Testis (tissue), 2 donors: ENCODE measurements at regions not wholly inside any gene's neighbourhood (a gene's known extent, or its start where the extent isn't known, plus 50 kb on each side); places are given as distances from the start of the nearest gene placed in this dataset.

ENCODE experiments used
- POLR2A ChIP-seq: fragments of 450-650 bp; IDR thresholded peaks from one replicate; pipeline ENCODE4 v1.6.1; 2017; ENCODE audit warnings: antibody characterized with exemption, mild to moderate bottlenecking, moderate library complexity
- TF ChIP-seq, protein P1 (sequence below), 3 experiments: fragments of 450-650 bp in 2 of 3; fragments of 200-600 bp in 1 of 3; sonication (generic) in 1 of 3; IDR thresholded peaks; one replicate each; pipeline ENCODE4 v1.5.1; 2016 to 2019; ENCODE audit warnings: antibody characterized with exemption in 3 of 3, mild to moderate bottlenecking in 2 of 3, moderate library complexity in 1 of 3

- TF ChIP-seq, protein P1, sequence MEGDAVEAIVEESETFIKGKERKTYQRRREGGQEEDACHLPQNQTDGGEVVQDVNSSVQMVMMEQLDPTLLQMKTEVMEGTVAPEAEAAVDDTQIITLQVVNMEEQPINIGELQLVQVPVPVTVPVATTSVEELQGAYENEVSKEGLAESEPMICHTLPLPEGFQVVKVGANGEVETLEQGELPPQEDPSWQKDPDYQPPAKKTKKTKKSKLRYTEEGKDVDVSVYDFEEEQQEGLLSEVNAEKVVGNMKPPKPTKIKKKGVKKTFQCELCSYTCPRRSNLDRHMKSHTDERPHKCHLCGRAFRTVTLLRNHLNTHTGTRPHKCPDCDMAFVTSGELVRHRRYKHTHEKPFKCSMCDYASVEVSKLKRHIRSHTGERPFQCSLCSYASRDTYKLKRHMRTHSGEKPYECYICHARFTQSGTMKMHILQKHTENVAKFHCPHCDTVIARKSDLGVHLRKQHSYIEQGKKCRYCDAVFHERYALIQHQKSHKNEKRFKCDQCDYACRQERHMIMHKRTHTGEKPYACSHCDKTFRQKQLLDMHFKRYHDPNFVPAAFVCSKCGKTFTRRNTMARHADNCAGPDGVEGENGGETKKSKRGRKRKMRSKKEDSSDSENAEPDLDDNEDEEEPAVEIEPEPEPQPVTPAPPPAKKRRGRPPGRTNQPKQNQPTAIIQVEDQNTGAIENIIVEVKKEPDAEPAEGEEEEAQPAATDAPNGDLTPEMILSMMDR (IDR thresholded peaks at IDR 0.05) = no peak
- no peak for TF ChIP-seq POLR2A
Measured at GRCh38 chr6:164144316-164144715, 729.8 kb downstream of the QKI start.
